Central memory CD8-positive, alpha-beta T cell (primary cell): ENCODE measurements at regions not wholly inside any gene's neighbourhood (a gene's known extent, or its start where the extent isn't known, plus 50 kb on each side); places are given as distances from the start of the nearest gene placed in this dataset.
"Not testable (repeated sequence)": the region's sequence is repeated elsewhere in the genome, so short reads cannot be mapped to it uniquely, and the experiment has no call there.

Experiments used
- ATAC-seq: fragments of 150-1000 bp; cut with Tn5 transposase; replicated peaks from 2 replicates; pipeline ENCODE4 v1.10.0; 2022; ENCODE audit warnings: mild to moderate bottlenecking, moderate FRiP score, moderate number of reproducible peaks; ENCODE audit not compliant: poor library complexity, severe bottlenecking; ENCODE audit errors: extremely low read depth
- DNase-seq, 2 donors: peaks; one replicate each; pipeline ENCODE4 v3.0.0; 2021; ENCODE audit warnings: low spot score in 2 of 2
- H3K27ac Mint-ChIP-seq: one replicate; pipeline ENCODE4 v1.8.0; 2022; ENCODE audit warnings: low read depth, mild to moderate bottlenecking, moderate library complexity, mixed read lengths
- H3K27me3 Mint-ChIP-seq: one replicate; pipeline ENCODE4 v1.8.0; 2022; ENCODE audit warnings: mixed read lengths
- H3K36me3 Mint-ChIP-seq: one replicate; pipeline ENCODE4 v1.8.0; 2022; ENCODE audit warnings: mild to moderate bottlenecking, moderate library complexity, mixed read lengths; ENCODE audit not compliant: insufficient read depth
- H3K4me1 Mint-ChIP-seq: one replicate; pipeline ENCODE4 v1.8.0; 2022; ENCODE audit warnings: mixed read lengths
- H3K4me3 Mint-ChIP-seq: one replicate; pipeline ENCODE4 v1.8.0; 2022; ENCODE audit warnings: mild to moderate bottlenecking, moderate library complexity, mixed read lengths
- H3K9me3 Mint-ChIP-seq: one replicate; pipeline ENCODE4 v1.8.0; 2022; ENCODE audit warnings: mixed read lengths

- Mint-ChIP-seq H3K27ac (no peak overlapping the region), H3K4me1 (no peaks in the 10 kb centered on the region), H3K4me3 (no peak overlapping the region), H3K9me3 (no peaks in the 10 kb centered on the region), H3K36me3 (peaks cover 2% of the 10 kb centered on the region), H3K27me3 (peaks cover 68% of the 10 kb centered on the region)
- no peak for DNase-seq
- no peak for ATAC-seq
Observed at GRCh38 chr7:96770758-96771157, 61.1 kb upstream of the SEM1 start.

GRCh38 chr7:96772139-96772694 lies 62.6 kb upstream of the SEM1 start:
- Mint-ChIP-seq H3K4me3 (no peak overlapping the region), H3K9me3 (no peaks in the 10 kb centered on the region), H3K4me1 (no peaks in the 10 kb centered on the region), H3K27ac (no peak overlapping the region), H3K36me3 (peaks cover 2% of the 10 kb centered on the region), H3K27me3 (peaks cover 66% of the 10 kb centered on the region)
- ATAC-seq (no peak), DNase-seq (no peak)

DNA sequence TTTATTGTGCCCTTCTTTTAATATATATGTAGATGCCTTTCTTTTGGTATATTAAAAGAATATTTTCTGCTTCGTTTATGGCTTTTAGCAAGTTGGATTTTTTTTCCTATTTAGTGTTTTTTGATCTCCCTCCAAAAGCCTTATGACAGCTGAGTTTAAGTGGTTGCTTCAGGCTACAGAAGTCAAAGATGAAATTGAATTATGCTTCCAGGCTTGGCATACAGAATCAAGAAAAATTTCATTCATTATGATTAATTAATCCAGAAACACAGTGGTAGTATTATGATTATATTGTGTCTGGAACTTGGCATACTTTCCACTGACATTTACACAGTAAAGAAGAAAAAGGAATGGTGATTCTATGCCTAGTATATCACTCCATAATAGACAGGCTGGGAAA lies 63.8 kb upstream of the SEM1 start:
- ATAC-seq = no peak

GRCh38 chr7:96774358-96774757 lies 64.7 kb upstream of the SEM1 start:
- Mint-ChIP-seq H3K36me3 (peaks cover 2% of the 10 kb centered on the region), H3K4me1 (no peaks in the 10 kb centered on the region), H3K9me3 (no peaks in the 10 kb centered on the region), H3K27me3 (peaks cover 52% of the 10 kb centered on the region), H3K27ac (no peak overlapping the region), H3K4me3 (no peak overlapping the region)
- ATAC-seq (no peak), DNase-seq (no peak)

More for the DNA sequence above, 63.8 kb upstream of the SEM1 start:
- H3K4me3 Mint-ChIP-seq = no peak overlapping the region
- H3K9me3 Mint-ChIP-seq = no peaks in the 10 kb centered on the region
- H3K36me3 Mint-ChIP-seq = peaks cover 2% of the 10 kb centered on the region
- H3K27ac Mint-ChIP-seq = no peak overlapping the region
- peaks cover 61% of the 10 kb centered on the region for H3K27me3 Mint-ChIP-seq
- no peak for DNase-seq
- no peaks in the 10 kb centered on the region for H3K4me1 Mint-ChIP-seq

GRCh38 chr7:96775046-96775445 lies 65.4 kb upstream of the SEM1 start:
- Mint-ChIP-seq H3K9me3 (no peaks in the 10 kb centered on the region), H3K36me3 (peaks cover 2% of the 10 kb centered on the region), H3K4me3 (no peak overlapping the region), H3K4me1 (no peaks in the 10 kb centered on the region), H3K27ac (no peak overlapping the region), H3K27me3 (peaks cover 45% of the 10 kb centered on the region)
- DNase-seq (no peak), ATAC-seq (no peak)

GRCh38 chr7:96778263-96778662 lies 68.6 kb upstream of the SEM1 start:
- Mint-ChIP-seq H3K9me3 (no peaks in the 10 kb centered on the region), H3K27ac (no peak overlapping the region), H3K4me3 (no peak overlapping the region), H3K27me3 (peaks cover 27% of the 10 kb centered on the region), H3K4me1 (peaks cover 6% of the 10 kb centered on the region), H3K36me3 (no peaks in the 10 kb centered on the region)
- no peak for DNase-seq
- no peak for ATAC-seq

- Mint-ChIP-seq H3K27ac (no peak overlapping the region), H3K4me1 (peaks cover 6% of the 10 kb centered on the region), H3K36me3 (no peaks in the 10 kb centered on the region), H3K4me3 (no peak overlapping the region), H3K9me3 (no peaks in the 10 kb centered on the region), H3K27me3 (no peaks in the 10 kb centered on the region)
- ATAC-seq = no peak
- DNase-seq = no peak
Observed at GRCh38 chr7:96781919-96782318, 72.3 kb upstream of the SEM1 start.

DNA sequence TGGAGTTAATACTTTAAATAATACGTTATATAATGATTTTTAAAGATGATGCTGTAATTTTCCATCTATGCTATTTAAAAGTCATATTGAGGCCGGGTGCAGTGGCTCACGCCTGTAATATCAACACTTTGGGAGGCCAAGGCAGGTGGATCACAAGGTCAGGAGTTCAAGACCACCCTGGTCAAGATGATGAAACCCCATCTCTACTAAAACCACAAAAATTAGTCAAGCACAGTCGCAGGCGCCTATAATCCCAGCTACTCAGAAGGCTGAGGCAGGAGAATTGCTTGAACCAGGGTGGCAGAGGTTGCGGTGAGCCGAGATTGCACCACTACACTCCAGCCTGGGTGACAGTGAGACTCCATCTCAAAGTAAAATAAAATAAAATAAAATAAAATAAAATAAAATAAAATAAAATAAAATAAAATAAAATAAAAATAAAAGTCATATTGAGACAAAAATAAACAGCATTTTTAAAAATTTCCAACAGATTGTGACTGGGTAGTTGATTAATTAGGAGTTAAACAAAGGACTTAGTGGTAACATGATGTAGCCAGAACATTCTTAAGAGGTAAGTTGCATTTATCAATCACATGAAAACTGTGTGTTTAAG lies 73.1 kb upstream of the SEM1 start:
- H3K4me3 Mint-ChIP-seq, ATAC-seq, H3K27me3 Mint-ChIP-seq, H3K36me3 Mint-ChIP-seq, H3K27ac Mint-ChIP-seq, DNase-seq, H3K4me1 Mint-ChIP-seq, H3K9me3 Mint-ChIP-seq: not testable (repeated sequence)

- Mint-ChIP-seq H3K36me3 (no peaks in the 10 kb centered on the region), H3K4me3 (no peak overlapping the region)
Observed at GRCh38 chr7:96784597-96784996, 75.0 kb upstream of the SEM1 start.

GRCh38 chr7:96786261-96786997 lies 76.8 kb upstream of the SEM1 start:
- no peaks in the 10 kb centered on the region for H3K27me3 Mint-ChIP-seq
- H3K4me1 Mint-ChIP-seq = peaks cover 6% of the 10 kb centered on the region
- ATAC-seq (no peak), DNase-seq (no peak)
- H3K9me3 Mint-ChIP-seq = no peaks in the 10 kb centered on the region
- no peak overlapping the region for H3K27ac Mint-ChIP-seq
- H3K36me3 Mint-ChIP-seq = no peaks in the 10 kb centered on the region
- no peak overlapping the region for H3K4me3 Mint-ChIP-seq

More at GRCh38 chr7:96784597-96784996, 75.0 kb upstream of the SEM1 start:
- DNase-seq (no peak), ATAC-seq (no peak)
- Mint-ChIP-seq H3K27me3 (no peaks in the 10 kb centered on the region), H3K9me3 (no peaks in the 10 kb centered on the region), H3K27ac (no peak overlapping the region), H3K4me1 (peaks cover 6% of the 10 kb centered on the region)

- DNase-seq = no peak
- Mint-ChIP-seq H3K36me3 (no peaks in the 10 kb centered on the region), H3K27me3 (no peaks in the 10 kb centered on the region), H3K27ac (no peak overlapping the region), H3K9me3 (no peaks in the 10 kb centered on the region), H3K4me1 (peaks cover 2% of the 10 kb centered on the region), H3K4me3 (no peak overlapping the region)
- ATAC-seq = no peak
Observed at GRCh38 chr7:96786998-96787395, 77.4 kb upstream of the SEM1 start.

DNA sequence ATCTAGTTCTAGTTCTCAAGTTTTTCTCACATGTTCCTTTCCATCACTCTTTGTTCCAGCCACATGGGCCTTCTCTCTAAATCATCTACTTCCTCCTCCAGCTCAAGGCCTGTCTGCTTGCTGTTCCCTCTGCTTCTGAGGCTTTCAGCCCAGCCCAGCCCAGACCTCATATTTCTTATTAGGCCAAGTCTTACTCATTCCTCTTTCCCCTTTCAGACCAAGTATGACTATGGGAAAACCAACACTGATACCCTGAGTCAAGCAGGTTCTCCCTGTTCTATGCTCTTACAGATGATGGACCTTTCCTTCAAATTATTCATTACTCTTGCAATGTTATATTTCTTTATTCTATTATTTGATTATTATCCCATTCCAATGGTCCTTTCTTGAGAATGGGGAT lies 80.3 kb upstream of the SEM1 start:
- ATAC-seq = no peak
- H3K27ac Mint-ChIP-seq = no peak overlapping the region

GRCh38 chr7:96792115-96792514 lies 82.5 kb upstream of the SEM1 start:
- Mint-ChIP-seq H3K36me3 (no peaks in the 10 kb centered on the region), H3K9me3 (no peaks in the 10 kb centered on the region), H3K27me3 (peaks cover 24% of the 10 kb centered on the region), H3K4me3 (no peak overlapping the region), H3K27ac (no peak overlapping the region), H3K4me1 (no peaks in the 10 kb centered on the region)
- ATAC-seq = no peak
- no peak for DNase-seq

More for the DNA sequence above, 80.3 kb upstream of the SEM1 start:
- H3K4me1 Mint-ChIP-seq = no peaks in the 10 kb centered on the region
- H3K9me3 Mint-ChIP-seq = no peaks in the 10 kb centered on the region
- H3K36me3 Mint-ChIP-seq = no peaks in the 10 kb centered on the region
- H3K27me3 Mint-ChIP-seq = peaks cover 14% of the 10 kb centered on the region
- no peak for DNase-seq
- H3K4me3 Mint-ChIP-seq = no peak overlapping the region
